Lower leg skin (tissue), 4 donors: ENCODE measurements at regions not wholly inside any gene's neighbourhood (a gene's known extent, or its start where the extent isn't known, plus 50 kb on each side); places are given as distances from the start of the nearest gene placed in this dataset.

Source experiments
- DNase-seq, 2 donors: peaks; one replicate each; pipeline ENCODE4 v3.0.0-alpha.2; 2019; ENCODE audit warnings: low spot score in 2 of 2
- H3K4me3 ChIP-seq: fragments of 200-600 bp; sonication (generic); 2 replicates; pipeline ENCODE4 v1.5.1; 2017; ENCODE audit warnings: mild to moderate bottlenecking, low read depth; ENCODE audit not compliant: poor library complexity, severe bottlenecking
- CTCF ChIP-seq, 3 donors: fragments of 450-650 bp; IDR thresholded peaks; one replicate each; pipeline ENCODE4 v1.5.1; 2016; ENCODE audit warnings: antibody characterized with exemption in 3 of 3, mild to moderate bottlenecking in 3 of 3, moderate library complexity in 2 of 3
- POLR2A ChIP-seq, 2 donors: fragments of 450-650 bp; IDR thresholded peaks; one replicate each; pipeline ENCODE4 v1.6.1; 2016 to 2017; ENCODE audit warnings: antibody characterized with exemption in 2 of 2, mild to moderate bottlenecking in 1 of 2, moderate library complexity in 1 of 2
- WGBS, 2 donors: methylation state at CpG; one replicate each; pipeline ENCODE4 v1.1.5; 2018; 5-methylcytosine and 5-hydroxymethylcytosine counted together
- intact Hi-C: fragments of 100-400 bp; cut with DNase I; formaldehyde crosslinking; loops from one replicate; pipeline ENCODE4 v1.15.0; 2023; ENCODE audit warnings: low total_unique reads

GRCh38 chr7:132652507-132652906, 76.2 kb upstream of the PLXNA4 start:
- 79 to 86% methylated on average over 1 of the region's 1 CpG for WGBS, 2 donors
- H3K4me3 ChIP-seq, result no peak overlapping the region
- no peak for DNase-seq
- TF ChIP-seq POLR2A (IDR thresholded peaks at IDR 0.05) (no peak), CTCF (IDR thresholded peaks at IDR 0.05) (no peak)
- intact Hi-C loops, result no loop called here

- no peak for DNase-seq
- H3K4me3 ChIP-seq, result no peak overlapping the region
- 10 to 14% methylated on average over 3 of the region's 3 CpGs for WGBS, 2 donors
- no peak for TF ChIP-seq CTCF (IDR thresholded peaks at IDR 0.05)
- TF ChIP-seq POLR2A (IDR thresholded peaks at IDR 0.05), result no peak
- intact Hi-C loops, result no loop called here
Observed at GRCh38 chr7:132650498-132650897, 74.2 kb upstream of the PLXNA4 start.

GRCh38 chr7:132647311-132647710, 71.0 kb upstream of the PLXNA4 start:
- WGBS, 2 donors, result 94 to 95% methylated on average over 1 of the region's 1 CpG
- intact Hi-C loops, result no loop called here
- TF ChIP-seq CTCF (IDR thresholded peaks at IDR 0.05), result no peak
- no peak for TF ChIP-seq POLR2A (IDR thresholded peaks at IDR 0.05)
- H3K4me3 ChIP-seq, result no peak overlapping the region
- DNase-seq, result no peak

GRCh38 chr7:132646052-132646451, 69.8 kb upstream of the PLXNA4 start:
- TF ChIP-seq POLR2A (IDR thresholded peaks at IDR 0.05) (no peak), CTCF (IDR thresholded peaks at IDR 0.05) (no peak)
- 82% methylated on average over 5 of the region's 5 CpGs for WGBS, 2 donors
- intact Hi-C loops, result no loop called here
- H3K4me3 ChIP-seq, result no peak overlapping the region
- DNase-seq, result no peak

GRCh38 chr7:132643302-132643701, 67.0 kb upstream of the PLXNA4 start:
- TF ChIP-seq CTCF (IDR thresholded peaks at IDR 0.05), result no peak
- TF ChIP-seq POLR2A (IDR thresholded peaks at IDR 0.05), result no peak
- H3K4me3 ChIP-seq, result no peak overlapping the region
- 63 to 67% methylated on average over 5 of the region's 5 CpGs for WGBS, 2 donors
- intact Hi-C loops, result loop anchor here (1.0 kb wide), 1 partner anchor 48 kb away; no protein-coding TSS in a partner anchor
- no peak for DNase-seq

- no peak for TF ChIP-seq POLR2A (IDR thresholded peaks at IDR 0.05)
- no peak for TF ChIP-seq CTCF (IDR thresholded peaks at IDR 0.05)
- intact Hi-C loops, result no loop called here
- no peak for DNase-seq
- H3K4me3 ChIP-seq, result no peak overlapping the region
- 89 to 95% methylated on average over 1 of the region's 1 CpG for WGBS, 2 donors
Observed at GRCh38 chr7:132641238-132641637, 65.0 kb upstream of the PLXNA4 start.
